ENCODE measurements at regions not wholly inside any gene's neighbourhood (a gene's known extent, or its start where the extent isn't known, plus 50 kb on each side); places are given as distances from the start of the nearest gene placed in this dataset.

DNA sequence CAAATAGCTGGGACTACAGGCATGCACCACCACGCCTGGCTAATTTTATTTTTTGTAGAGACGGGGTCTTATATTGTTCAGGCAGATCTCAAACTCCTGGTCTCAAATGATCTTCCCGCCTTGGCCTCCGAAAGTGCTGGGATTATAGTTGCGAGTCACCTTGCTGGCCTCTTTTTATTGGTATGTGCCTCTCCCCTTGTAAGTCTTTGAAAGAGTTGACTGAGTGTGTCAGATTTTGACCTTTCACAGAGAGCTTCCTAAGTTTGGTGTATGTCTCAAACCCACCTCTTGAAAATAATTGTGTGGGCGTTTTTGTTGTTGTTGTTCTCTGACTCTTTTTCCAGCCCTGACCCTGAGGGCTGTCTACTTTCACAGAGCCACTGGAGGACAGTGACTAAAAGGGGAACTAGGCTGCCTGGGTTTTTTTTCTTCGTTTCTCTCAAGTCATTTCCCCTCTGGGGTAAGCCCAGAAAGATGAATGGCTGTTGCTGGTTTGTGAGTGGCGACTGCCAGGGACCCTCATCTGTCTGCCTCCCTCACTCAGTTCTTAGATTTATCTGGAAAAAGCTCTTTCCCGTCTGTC, 262.8 kb downstream of the ZEB1 start:
- Histone ChIP-seq H3K36me3 (ENCODE audit: control insufficient read depth, insufficient read depth, low read length) (no peaks in the 10 kb centered on the region), H3K4me3 (ENCODE audit: low read depth, low read length) (no peak overlapping the region), H3K27me3 (ENCODE audit: control insufficient read depth, insufficient read depth, low read length) (no peaks in the 10 kb centered on the region)
- no peak for TF ChIP-seq CTCF (IDR thresholded peaks at IDR 0.05; ENCODE audit: insufficient read depth, low read length, poor library complexity, severe bottlenecking)
- DNase-seq (ENCODE audit: low read depth) = no peak

GRCh38 chr10:31580646-31581045, 261.6 kb downstream of the ZEB1 start:
- no peak for TF ChIP-seq CTCF (IDR thresholded peaks at IDR 0.05; ENCODE audit: insufficient read depth, low read length, poor library complexity, severe bottlenecking)
- no peak for DNase-seq (ENCODE audit: low read depth)

More at GRCh38 chr10:31580646-31581045, 261.6 kb downstream of the ZEB1 start:
- H3K36me3 ChIP-seq (ENCODE audit: control insufficient read depth, insufficient read depth, low read length) = no peaks in the 10 kb centered on the region
- H3K27me3 ChIP-seq (ENCODE audit: control insufficient read depth, insufficient read depth, low read length) = no peaks in the 10 kb centered on the region
- no peak overlapping the region for H3K4me3 ChIP-seq (ENCODE audit: low read depth, low read length)

Data from kidney epithelial cell (primary cell).